ENCODE measurements at regions not wholly inside any gene's neighbourhood (a gene's known extent, or its start where the extent isn't known, plus 50 kb on each side); places are given as distances from the start of the nearest gene placed in this dataset.

DNA sequence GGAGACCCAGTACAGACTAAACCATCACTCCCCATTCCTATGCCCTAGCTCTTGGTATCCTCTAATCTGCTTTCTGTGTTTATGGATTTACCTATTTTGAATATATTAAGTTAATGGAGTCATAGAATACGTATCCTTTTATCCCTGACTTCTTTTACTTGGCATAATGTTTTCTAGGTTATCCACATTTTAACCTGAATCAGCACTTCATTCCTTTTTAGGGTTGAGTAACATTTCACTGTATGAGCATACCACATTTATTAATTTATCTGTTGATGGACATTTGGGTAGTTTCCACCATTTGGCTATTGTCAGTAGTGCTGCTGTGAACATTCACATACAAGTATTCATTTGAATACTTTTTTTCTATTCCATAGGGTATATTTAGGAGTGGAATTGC lies 157.3 kb upstream of the CTNNA2 start:
- no peak for DNase-seq (ENCODE audit: low spot score in 2 of 2)
- H3K27me3 ChIP-seq: no peaks in the 10 kb centered on the region
- no peaks in the 10 kb centered on the region for H3K36me3 ChIP-seq
- TF ChIP-seq, protein P1, sequence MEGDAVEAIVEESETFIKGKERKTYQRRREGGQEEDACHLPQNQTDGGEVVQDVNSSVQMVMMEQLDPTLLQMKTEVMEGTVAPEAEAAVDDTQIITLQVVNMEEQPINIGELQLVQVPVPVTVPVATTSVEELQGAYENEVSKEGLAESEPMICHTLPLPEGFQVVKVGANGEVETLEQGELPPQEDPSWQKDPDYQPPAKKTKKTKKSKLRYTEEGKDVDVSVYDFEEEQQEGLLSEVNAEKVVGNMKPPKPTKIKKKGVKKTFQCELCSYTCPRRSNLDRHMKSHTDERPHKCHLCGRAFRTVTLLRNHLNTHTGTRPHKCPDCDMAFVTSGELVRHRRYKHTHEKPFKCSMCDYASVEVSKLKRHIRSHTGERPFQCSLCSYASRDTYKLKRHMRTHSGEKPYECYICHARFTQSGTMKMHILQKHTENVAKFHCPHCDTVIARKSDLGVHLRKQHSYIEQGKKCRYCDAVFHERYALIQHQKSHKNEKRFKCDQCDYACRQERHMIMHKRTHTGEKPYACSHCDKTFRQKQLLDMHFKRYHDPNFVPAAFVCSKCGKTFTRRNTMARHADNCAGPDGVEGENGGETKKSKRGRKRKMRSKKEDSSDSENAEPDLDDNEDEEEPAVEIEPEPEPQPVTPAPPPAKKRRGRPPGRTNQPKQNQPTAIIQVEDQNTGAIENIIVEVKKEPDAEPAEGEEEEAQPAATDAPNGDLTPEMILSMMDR (IDR thresholded peaks at IDR 0.05): no peak
- no peaks in the 10 kb centered on the region for H3K4me1 ChIP-seq
- intact Hi-C loops (cut with DNase I): no loop called here
- peaks cover 8 to 11% of the 10 kb centered on the region in 2 donors for H3K9me3 ChIP-seq
- H3K4me3 ChIP-seq: no peak overlapping the region
- no peak overlapping the region for H3K27ac ChIP-seq

DNA sequence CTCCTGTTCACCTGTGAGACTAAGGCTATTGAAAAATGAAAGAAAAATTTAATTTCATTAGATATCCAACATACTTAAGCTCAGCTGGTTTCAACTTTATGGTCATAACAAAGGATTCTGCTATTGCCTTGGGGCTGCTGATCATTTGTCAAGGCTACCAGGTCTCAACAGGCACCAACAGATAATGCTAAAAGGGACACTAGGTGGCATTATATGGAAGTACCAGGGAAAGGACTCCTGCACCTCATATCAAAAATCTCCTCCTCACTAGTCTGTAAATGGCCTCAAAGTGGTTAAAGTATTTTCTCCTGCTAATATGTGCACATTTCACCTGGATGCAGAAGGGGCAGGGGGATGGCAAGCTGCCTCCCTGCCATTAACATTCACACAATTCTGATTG lies 167.9 kb upstream of the REG3A start:
- TF ChIP-seq, protein P1 (IDR thresholded peaks at IDR 0.05): no peak
- intact Hi-C loops (cut with DNase I): no loop called here
- Histone ChIP-seq H3K4me3 (no peak overlapping the region), H3K9me3 (no peaks in the 10 kb centered on the region), H3K4me1 (no peaks in the 10 kb centered on the region), H3K36me3 (no peaks in the 10 kb centered on the region), H3K27ac (no peak overlapping the region), H3K27me3 (no peaks in the 10 kb centered on the region)
- no peak for DNase-seq (ENCODE audit: low spot score in 2 of 2)

DNA sequence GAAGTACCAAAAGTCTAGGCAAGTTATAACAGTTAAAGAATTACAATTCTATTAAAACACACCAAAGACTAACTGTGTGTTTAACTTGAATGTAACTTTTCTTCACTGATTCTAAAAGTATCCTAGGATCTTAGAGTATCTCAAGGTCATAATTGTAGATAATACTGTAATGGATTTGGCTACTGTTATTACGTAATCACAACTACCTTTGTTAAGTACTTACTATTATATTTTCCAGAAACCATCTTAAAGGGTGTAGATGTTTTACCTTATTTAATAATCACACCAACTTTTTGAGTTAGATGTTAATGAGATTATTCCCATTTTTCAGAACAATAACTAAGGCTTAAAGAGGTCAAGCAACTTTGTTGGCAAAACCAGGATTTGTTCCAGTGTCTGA lies 161.3 kb upstream of the REG3A start:
- TF ChIP-seq, protein P1 (IDR thresholded peaks at IDR 0.05): no peak
- Histone ChIP-seq H3K4me1 (no peaks in the 10 kb centered on the region), H3K27ac (no peak overlapping the region), H3K36me3 (no peaks in the 10 kb centered on the region), H3K4me3 (no peak overlapping the region), H3K9me3 (no peaks in the 10 kb centered on the region), H3K27me3 (no peaks in the 10 kb centered on the region)
- DNase-seq (ENCODE audit: low spot score in 2 of 2): no peak
- intact Hi-C loops (cut with DNase I): no loop called here

DNA sequence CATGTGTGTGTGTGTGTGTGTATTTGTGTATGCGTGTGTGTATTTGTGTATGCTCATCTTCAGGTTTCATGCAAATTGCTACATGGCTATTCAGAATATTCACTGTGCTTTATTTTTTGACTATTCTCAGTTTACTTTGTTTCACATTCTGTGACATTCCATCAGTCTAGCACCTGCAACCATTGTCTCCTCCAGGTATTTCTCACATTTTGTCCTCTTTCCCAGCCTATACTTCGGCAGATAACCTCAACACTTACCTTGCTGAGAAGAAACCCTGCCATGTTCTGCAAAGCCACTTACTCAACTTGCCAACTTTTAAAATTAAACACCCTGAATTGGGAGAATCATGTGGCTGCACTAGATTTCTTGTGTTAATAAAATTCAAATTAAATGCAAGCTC lies 135.4 kb upstream of the REG3A start:
- no peaks in the 10 kb centered on the region for H3K27me3 ChIP-seq
- TF ChIP-seq, protein P1 (IDR thresholded peaks at IDR 0.05): no peak
- intact Hi-C loops (cut with DNase I): no loop called here

DNA sequence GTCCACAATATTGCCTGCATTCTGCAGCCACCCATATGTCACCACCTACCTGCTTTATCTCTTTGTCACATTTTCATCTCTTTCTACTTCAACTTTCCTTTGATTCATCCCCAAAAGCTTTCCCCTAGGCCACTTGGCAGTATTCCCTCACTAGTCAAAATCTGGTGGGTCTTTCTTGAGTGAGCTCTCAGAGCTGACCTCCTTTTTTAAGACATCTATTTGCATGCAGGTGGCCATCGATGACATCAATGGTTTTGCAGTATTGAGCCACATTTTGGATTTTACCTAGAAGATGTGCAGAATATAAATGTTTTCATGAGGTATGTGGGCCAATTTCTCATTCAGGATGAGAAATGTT lies 133.4 kb upstream of the REG3A start:
- Histone ChIP-seq H3K36me3 (no peaks in the 10 kb centered on the region), H3K4me3 (no peak overlapping the region), H3K9me3 (no peaks in the 10 kb centered on the region), H3K27ac (no peak overlapping the region), H3K27me3 (no peaks in the 10 kb centered on the region), H3K4me1 (no peaks in the 10 kb centered on the region)
- intact Hi-C loops (cut with DNase I): no loop called here
- no peak for DNase-seq (ENCODE audit: low spot score in 2 of 2)
- TF ChIP-seq, protein P1 (IDR thresholded peaks at IDR 0.05): no peak

More for the DNA sequence above, 135.4 kb upstream of the REG3A start:
- DNase-seq (ENCODE audit: low spot score in 2 of 2): no peak
- Histone ChIP-seq H3K9me3 (no peaks in the 10 kb centered on the region), H3K36me3 (no peaks in the 10 kb centered on the region), H3K4me3 (no peak overlapping the region), H3K27ac (no peak overlapping the region), H3K4me1 (no peaks in the 10 kb centered on the region)

DNA sequence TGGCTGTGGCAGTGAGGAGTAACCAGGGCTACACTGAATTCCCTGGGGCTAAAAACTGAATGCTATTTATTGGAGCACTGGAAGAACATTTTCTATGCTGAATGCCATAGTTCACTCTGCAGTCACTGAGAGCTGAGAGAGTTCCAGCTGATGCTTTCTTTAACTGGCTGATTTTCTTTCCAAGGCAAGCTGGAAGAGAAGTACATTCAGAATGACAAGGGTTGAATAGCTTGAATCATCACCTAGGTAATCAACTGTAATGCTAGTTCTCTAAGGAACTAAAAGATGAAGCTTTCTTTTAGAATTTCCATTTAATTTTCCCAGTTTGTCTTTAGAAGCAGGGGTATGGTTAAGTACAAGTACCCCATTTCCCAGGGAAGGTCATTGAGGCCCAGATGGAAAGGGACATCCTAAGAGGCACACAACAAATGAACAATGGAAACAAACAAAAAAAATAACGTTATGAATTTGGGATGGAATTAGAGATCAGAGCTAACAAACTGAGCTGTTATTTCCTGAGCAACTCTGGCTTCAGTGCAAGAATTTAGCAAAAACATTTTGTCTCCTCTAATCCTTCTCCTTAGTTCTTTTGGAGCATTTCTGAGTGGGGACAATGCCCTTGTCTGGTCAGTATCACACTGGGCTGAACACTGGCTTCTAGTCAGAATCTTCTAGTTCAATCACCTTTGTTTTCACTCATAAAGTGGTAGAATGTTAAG lies 132.8 kb upstream of the REG3A start:
- intact Hi-C loops (cut with DNase I): no loop called here
- no peaks in the 10 kb centered on the region for H3K36me3 ChIP-seq
- H3K27me3 ChIP-seq: no peaks in the 10 kb centered on the region
- no peak for DNase-seq (ENCODE audit: low spot score in 2 of 2)
- no peak overlapping the region for H3K4me3 ChIP-seq
- H3K9me3 ChIP-seq: no peaks in the 10 kb centered on the region
- TF ChIP-seq, protein P1 (IDR thresholded peaks at IDR 0.05): no peak
- H3K4me1 ChIP-seq: no peaks in the 10 kb centered on the region
- no peak overlapping the region for H3K27ac ChIP-seq
